ENCODE measurements at regions not wholly inside any gene's neighbourhood (a gene's known extent, or its start where the extent isn't known, plus 50 kb on each side); places are given as distances from the start of the nearest gene placed in this dataset.

- FAIRE-seq: no peak
- no peak for DNase-seq (ENCODE audit: insufficient read length, low spot score)
These were observed 207.8 kb upstream of the FOXF1 start for GRCh38 chr16:86302421-86303109.

GRCh38 chr16:86303787-86304678, 206.3 kb upstream of the FOXF1 start:
- DNase-seq (ENCODE audit: insufficient read length, low spot score) (no peak), FAIRE-seq (no peak)

DNA sequence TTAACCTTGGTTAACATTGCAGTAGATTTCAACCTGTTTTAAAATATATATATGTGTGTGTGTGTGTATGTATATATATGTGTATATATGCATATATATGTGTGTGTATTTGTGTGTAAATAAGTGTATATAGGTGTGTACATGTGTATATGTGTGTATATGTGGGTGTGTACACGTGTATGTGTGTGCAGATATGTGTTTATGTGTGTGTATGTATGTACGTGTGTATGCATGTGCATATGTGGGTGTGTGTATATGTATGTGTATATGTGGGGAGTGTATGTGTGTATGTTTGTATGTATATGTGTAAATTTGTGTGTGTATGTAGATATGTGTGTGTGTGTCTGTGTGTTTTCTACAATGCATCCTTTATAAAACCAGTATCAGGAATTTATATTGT, 205.5 kb upstream of the FOXF1 start:
- DNase-seq (ENCODE audit: insufficient read length, low spot score): no peak
- no peak for FAIRE-seq

- no peak for FAIRE-seq
- DNase-seq (ENCODE audit: insufficient read length, low spot score): no peak
These were observed 204.9 kb upstream of the FOXF1 start for GRCh38 chr16:86305440-86305839.

- DNase-seq (ENCODE audit: insufficient read length, low spot score): no peak
- FAIRE-seq: no peak
These were observed 204.2 kb upstream of the FOXF1 start for GRCh38 chr16:86306011-86306644.

DNA sequence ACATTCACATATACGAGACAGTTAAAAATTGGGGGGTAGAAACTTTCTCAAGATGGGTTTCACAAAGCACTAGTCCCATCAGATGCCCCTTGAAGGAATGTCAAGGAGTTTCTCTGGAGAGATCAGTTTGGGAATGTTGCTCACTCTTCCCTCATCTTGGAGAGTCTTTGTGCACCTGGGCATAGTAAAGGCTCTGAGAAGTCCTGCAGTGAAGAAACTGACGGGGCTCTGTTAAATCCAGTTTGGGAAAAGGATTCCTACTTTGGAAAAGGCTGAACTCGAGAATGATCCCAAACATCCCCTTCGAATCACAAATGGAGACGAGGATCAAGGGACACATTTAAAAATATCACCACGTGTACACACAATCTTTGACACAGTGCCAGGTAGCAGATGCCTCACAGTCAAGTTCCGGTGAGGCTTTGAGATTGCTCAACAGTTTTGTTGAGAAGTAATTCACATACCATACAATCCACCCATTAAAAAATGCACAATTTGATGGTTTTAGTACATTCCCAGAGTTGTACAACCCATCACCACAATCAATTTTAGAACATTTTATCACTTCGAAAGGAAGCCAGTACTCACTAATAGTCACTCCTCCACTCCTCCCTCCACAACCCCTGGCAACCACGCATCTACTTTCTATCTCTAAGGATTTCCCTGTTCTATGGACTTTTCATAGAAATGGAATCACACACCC, 203.4 kb upstream of the FOXF1 start:
- DNase-seq (ENCODE audit: insufficient read length, low spot score) (no peak), FAIRE-seq (no peak)

- FAIRE-seq (no peak), DNase-seq (ENCODE audit: insufficient read length, low spot score) (no peak)
These were observed 202.8 kb upstream of the FOXF1 start for GRCh38 chr16:86307514-86307903.

- FAIRE-seq (no peak), DNase-seq (ENCODE audit: insufficient read length, low spot score) (no peak)
These were observed 201.8 kb upstream of the FOXF1 start for GRCh38 chr16:86308514-86308913.

DNA sequence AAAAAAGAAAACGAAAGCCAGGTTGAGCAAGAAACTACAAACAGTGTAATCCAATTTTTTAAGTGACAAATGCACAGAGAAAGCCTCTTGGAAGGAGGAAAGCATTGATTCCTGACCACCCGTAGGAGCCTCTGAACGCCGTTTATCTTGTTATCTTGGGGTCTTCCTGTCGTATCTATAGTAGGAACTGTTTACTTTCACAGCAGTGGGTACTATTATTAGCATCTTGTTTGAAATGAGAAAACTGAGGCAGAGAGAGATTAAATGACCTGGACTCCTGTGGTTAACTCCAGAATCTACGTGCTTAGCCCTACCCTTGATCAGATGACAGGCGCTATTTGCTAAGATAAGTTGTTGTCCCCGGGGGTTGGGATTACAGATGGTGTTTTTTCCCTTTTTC, 196.7 kb upstream of the FOXF1 start:
- no peak for DNase-seq (ENCODE audit: insufficient read length, low spot score)
- FAIRE-seq: no peak

DNA sequence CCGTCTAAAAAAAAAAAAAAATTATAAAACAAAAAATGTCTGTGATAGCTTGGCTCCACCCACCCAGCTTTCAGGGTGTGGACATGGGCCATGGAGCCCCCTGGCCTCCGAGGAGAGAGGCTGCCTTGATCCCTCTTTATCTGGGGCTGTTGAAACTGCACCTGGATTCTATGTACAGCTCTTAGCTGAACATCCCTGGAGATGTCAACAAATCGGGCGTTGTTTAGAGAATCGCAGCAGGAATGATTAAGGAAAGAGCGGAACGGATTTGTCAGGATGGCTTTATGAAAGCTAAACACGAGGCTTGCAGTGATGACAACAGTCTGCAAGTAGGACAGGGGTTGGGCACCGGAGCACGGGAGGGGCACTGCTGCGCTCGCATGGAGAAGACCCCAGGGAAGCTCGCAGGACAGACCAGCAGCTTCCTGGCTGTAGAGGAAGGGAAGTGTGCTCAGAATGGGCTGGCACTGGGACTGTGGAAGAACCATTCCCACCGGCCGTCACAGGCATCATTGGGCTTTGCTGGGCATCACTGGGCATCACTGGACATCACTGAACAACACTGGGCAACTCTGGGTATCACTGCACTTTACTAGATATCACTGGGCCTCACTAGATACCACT, 195.8 kb upstream of the FOXF1 start:
- DNase-seq (ENCODE audit: insufficient read length, low spot score) (no peak), FAIRE-seq (no peak)

- no peak for DNase-seq (ENCODE audit: insufficient read length, low spot score)
- no peak for FAIRE-seq
These were observed 193.1 kb upstream of the FOXF1 start for GRCh38 chr16:86316967-86317812.

DNA sequence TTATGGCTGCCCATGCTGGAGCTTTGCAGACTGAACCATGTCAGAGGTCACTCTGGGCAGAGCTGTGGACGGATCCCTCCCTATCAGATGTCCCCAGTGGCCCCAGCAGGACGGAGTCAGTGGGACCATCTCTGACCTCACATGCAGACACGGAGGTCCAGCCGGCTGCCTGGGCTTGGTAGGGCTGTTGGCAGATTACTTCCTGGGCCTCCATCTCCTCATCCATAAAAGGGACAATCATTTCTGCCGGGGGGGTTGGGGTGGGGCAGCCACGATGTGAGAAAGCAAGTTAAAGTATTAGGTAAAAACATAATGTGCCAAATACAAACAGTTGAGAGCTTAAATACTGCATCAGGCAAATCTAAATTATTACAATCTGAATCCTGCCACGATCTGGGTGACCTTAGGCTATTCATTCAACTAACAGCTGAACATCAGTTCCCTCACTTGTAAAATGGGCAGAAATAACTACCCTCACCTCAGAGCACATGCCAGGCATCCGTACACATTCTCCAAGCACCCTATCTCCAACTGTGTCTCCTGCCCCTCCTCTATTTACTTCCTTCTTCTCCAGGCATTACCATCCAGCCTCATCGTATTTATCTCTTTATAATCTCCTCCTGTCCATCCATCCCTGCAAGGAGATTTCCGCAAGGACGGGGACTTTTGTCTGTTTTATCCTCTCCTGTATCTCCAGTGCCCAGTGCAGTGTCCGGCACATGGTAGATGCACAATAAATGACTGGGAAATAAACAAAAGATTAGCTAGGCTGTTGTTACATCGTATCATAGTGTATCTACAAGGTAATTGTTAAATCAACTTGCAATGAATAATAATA, 192.3 kb upstream of the FOXF1 start:
- DNase-seq (ENCODE audit: insufficient read length, low spot score) (no peak), FAIRE-seq (no peak)

GRCh38 chr16:86319585-86320236, 190.6 kb upstream of the FOXF1 start:
- no peak for FAIRE-seq
- no peak for DNase-seq (ENCODE audit: insufficient read length, low spot score)

DNA sequence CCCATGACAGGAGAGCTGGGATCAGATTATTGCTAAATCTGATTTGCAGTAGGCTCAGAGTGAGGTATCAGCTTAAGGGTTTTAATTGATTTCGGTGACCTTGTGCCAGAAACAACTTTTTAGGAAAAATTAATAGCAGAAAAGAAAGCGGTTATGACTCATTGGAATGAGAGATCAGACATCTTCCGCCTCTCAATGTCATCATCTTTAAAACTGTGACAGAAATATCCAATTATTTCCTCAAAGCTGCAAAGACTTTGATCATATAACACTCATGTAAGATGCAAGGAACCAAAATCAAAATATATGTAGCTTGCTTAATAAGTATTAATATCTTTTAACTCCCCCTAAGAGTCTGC, 190.1 kb upstream of the FOXF1 start:
- no peak for FAIRE-seq
- no peak for DNase-seq (ENCODE audit: insufficient read length, low spot score)

GRCh38 chr16:86321491-86321890, 188.8 kb upstream of the FOXF1 start:
- DNase-seq (ENCODE audit: insufficient read length, low spot score) (no peak), FAIRE-seq (no peak)

GRCh38 chr16:86322283-86322682, 188.0 kb upstream of the FOXF1 start:
- FAIRE-seq (no peak), DNase-seq (ENCODE audit: insufficient read length, low spot score) (no peak)

GRCh38 chr16:86322806-86323205, 187.5 kb upstream of the FOXF1 start:
- DNase-seq (ENCODE audit: insufficient read length, low spot score): no peak
- FAIRE-seq: no peak

GRCh38 chr16:86324320-86324719, 186.0 kb upstream of the FOXF1 start:
- FAIRE-seq: no peak
- DNase-seq (ENCODE audit: insufficient read length, low spot score): no peak
